NB4 (cell line): ENCODE measurements at regions not wholly inside any gene's neighbourhood (a gene's known extent, or its start where the extent isn't known, plus 50 kb on each side); places are given as distances from the start of the nearest gene placed in this dataset.

ENCODE experiments used
- POLR2A ChIP-seq: IDR thresholded peaks from 2 replicates; pipeline ENCODE4 v1.6.1; 2011; ENCODE audit warnings: mild to moderate bottlenecking; ENCODE audit not compliant: insufficient read length; ENCODE audit errors: extremely low read depth
- TF ChIP-seq, protein P1 (sequence below): IDR thresholded peaks from one replicate; pipeline ENCODE4 v1.5.1; 2012; ENCODE audit warnings: low read depth, low read length

GRCh38 chr2:72050734-72051133 is 96.9 kb downstream of the CYP26B1 start:
- TF ChIP-seq, protein P1, sequence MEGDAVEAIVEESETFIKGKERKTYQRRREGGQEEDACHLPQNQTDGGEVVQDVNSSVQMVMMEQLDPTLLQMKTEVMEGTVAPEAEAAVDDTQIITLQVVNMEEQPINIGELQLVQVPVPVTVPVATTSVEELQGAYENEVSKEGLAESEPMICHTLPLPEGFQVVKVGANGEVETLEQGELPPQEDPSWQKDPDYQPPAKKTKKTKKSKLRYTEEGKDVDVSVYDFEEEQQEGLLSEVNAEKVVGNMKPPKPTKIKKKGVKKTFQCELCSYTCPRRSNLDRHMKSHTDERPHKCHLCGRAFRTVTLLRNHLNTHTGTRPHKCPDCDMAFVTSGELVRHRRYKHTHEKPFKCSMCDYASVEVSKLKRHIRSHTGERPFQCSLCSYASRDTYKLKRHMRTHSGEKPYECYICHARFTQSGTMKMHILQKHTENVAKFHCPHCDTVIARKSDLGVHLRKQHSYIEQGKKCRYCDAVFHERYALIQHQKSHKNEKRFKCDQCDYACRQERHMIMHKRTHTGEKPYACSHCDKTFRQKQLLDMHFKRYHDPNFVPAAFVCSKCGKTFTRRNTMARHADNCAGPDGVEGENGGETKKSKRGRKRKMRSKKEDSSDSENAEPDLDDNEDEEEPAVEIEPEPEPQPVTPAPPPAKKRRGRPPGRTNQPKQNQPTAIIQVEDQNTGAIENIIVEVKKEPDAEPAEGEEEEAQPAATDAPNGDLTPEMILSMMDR = no peak
- TF ChIP-seq POLR2A = no peak
